ENCODE measurements at regions not wholly inside any gene's neighbourhood (a gene's known extent, or its start where the extent isn't known, plus 50 kb on each side); places are given as distances from the start of the nearest gene placed in this dataset.

DNA sequence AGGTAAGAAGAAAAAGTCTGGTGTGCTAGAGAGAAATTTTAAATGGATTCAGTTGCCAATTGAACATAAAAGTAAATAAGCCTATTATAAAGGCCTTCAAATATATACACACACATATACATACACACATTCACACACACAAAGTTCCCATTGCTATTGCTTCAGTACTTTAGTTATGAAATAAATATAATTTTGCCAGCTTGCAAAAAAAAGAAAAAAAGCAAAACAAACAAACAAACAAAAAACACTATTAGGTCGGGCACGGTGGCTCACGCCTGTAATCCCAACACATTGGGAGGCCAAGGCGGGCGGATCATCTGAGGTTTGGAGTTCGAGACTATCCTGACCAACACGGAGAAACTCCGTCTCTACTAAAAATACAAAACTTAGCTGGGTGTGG lies 80.3 kb downstream of the SPIN4 start (continued):
- TF ChIP-seq, protein P1, sequence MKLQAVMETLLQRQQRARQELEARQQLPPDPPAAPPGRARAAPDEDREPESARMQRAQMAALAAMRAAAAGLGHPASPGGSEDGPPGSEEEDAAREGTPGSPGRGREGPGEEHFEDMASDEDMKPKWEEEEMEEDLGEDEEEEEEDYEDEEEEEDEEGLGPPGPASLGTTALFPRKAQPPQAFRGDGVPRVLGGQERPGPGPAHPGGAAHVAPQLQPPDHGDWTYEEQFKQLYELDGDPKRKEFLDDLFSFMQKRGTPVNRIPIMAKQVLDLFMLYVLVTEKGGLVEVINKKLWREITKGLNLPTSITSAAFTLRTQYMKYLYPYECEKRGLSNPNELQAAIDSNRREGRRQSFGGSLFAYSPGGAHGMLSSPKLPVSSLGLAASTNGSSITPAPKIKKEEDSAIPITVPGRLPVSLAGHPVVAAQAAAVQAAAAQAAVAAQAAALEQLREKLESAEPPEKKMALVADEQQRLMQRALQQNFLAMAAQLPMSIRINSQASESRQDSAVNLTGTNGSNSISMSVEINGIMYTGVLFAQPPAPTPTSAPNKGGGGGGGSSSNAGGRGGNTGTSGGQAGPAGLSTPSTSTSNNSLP (IDR thresholded peaks at IDR 0.05; ENCODE audit: borderline replicate concordance, low read depth, low read length), result no peak
- TF ChIP-seq BHLHE40 (IDR thresholded peaks at IDR 0.05; ENCODE audit: low read length) (no peak), ZNF695 (CRISPR knock-in tag; IDR thresholded peaks at IDR 0.05) (no peak), THRAP3 (IDR thresholded peaks at IDR 0.05; ENCODE audit: borderline replicate concordance) (no peak), FOXJ2 (tag; IDR thresholded peaks at IDR 0.05) (no peak), NR3C1 (CRISPR knock-in tag; IDR thresholded peaks at IDR 0.05) (no peak), SMARCB1 (IDR thresholded peaks at IDR 0.05; ENCODE audit: insufficient read length, low read depth) (no peak), ZBTB1 (CRISPR knock-in tag; IDR thresholded peaks at IDR 0.05; ENCODE audit: borderline replicate concordance, low read depth) (no peak), FOXK2 (conservative IDR thresholded peaks at IDR 0.05 in 1 of 2, IDR thresholded peaks at IDR 0.05 in 1 of 2; ENCODE audit: low read depth in 2 of 2) (no peak)
- TF ChIP-seq, protein P2, sequence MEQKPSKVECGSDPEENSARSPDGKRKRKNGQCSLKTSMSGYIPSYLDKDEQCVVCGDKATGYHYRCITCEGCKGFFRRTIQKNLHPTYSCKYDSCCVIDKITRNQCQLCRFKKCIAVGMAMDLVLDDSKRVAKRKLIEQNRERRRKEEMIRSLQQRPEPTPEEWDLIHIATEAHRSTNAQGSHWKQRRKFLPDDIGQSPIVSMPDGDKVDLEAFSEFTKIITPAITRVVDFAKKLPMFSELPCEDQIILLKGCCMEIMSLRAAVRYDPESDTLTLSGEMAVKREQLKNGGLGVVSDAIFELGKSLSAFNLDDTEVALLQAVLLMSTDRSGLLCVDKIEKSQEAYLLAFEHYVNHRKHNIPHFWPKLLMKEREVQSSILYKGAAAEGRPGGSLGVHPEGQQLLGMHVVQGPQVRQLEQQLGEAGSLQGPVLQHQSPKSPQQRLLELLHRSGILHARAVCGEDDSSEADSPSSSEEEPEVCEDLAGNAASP (IDR thresholded peaks at IDR 0.05), result no peak

All from K562 (cell line).